ENCODE measurements at regions not wholly inside any gene's neighbourhood (a gene's known extent, or its start where the extent isn't known, plus 50 kb on each side); places are given as distances from the start of the nearest gene placed in this dataset.

- DNase-seq = no peak
Measured at GRCh38 chr13:40082639-40083038, 427.2 kb downstream of the COG6 start.

- no peak for DNase-seq
Measured at GRCh38 chr13:40083841-40084240, 428.4 kb downstream of the COG6 start.

DNA sequence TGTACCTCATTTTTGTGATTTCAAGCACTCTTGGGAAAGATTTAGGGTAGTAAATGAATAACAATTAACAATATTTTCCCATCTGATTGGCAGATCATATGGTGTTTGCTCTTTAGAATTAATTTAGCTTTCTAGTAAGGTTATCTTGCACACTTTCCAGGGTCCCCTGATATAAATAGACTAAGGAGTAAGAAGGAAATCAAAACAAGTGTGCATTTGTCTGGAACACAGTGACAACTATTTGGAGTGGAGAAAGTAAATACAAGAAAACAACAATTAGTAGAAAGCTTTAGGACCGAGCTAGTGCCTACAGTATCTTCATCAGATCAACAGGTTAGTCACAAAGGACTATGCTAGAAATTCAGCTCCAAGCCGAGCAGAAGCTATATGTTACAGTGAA, 429.5 kb downstream of the COG6 start:
- DNase-seq = no peak

DNA sequence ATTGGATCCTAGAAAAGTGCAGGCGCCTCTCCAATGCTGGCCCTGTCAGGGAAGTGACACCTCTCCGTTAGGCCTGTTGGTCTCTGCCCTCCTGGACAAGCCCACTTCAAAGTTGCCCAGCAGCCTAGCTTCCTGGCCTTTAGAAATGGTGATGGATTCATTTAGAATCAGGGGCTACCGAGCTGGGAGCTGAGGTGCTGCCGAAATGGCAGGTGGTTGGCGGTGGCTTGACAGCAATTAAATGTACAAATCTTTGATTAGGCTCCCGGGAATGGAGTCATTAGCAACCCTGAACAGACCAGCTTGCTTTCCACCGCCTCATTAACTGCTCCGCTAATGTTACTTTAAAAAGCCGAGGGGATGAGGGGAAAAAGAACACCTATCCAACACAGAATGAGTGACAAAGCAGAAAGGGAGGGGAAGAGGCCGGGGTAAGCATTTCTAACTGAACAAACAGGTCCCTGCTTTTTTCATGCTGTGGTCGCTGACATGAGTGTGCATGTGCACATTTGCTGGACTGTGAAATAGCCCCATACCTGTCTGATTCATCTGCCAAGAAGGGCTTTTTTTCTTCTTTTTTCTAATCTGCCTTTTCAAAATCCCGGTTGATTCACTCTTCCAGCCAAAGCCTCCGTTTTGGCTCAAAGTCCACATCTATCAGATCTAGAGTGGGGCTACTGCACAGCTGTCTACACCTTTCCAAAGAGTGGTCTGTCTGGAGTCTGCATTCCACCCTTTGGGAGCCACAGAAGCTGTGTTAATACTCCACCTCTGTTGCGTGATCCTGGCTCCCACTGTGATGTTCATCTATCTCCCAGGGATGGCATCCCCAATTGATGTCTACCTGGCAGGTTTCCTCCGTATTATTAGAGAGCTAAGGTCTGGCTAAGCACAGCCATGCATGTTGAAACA, 431.9 kb downstream of the COG6 start:
- DNase-seq = peak; percentile 55

GRCh38 chr13:40094056-40094455, 438.6 kb downstream of the COG6 start:
- DNase-seq = peak; percentile 34

GRCh38 chr13:40095695-40096356, 440.4 kb downstream of the COG6 start:
- DNase-seq = no peak

GRCh38 chr13:40096357-40096901, 441.0 kb downstream of the COG6 start:
- no peak for DNase-seq

GRCh38 chr13:40098246-40098645, 442.8 kb downstream of the COG6 start:
- DNase-seq = peak; percentile 54

GRCh38 chr13:40101708-40102359, 446.4 kb downstream of the COG6 start:
- no peak for DNase-seq

DNA sequence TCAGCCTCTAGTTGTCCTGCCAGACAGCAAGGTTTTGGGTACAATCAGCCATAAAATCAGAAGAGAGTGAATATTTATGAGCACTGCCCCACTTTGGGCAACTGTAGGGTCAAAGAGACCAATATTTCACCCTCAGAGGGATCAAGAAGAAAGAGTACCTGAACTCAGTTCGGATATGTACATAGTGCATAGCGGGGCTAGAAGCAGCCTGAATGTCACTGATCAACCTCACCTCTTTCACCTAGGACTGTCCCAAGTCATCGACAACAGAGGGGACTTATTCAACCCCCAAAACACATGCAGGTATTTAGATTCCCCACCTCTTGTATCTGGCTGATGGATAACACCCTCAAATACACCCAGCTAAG, 446.9 kb downstream of the COG6 start:
- no peak for DNase-seq

DNA sequence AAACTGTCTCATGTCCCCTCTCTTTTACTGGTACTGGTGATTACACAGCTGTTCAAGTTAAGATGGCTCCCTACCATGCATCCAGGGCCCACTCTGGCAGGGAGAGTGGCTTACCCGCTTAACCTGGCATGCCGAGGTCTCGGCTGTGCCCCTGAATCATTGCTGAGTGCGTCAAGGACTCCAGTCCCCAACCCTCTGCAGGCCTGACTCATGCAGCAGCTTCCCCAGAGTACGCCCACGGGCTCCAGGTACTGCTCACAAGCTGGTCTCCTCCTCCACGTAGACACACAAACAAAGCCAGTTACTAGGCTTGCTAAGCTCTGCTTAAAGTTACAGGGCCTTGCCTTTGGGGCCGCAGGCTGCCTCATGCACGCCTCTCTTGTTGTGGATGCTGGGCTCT, 447.4 kb downstream of the COG6 start:
- no peak for DNase-seq

DNA sequence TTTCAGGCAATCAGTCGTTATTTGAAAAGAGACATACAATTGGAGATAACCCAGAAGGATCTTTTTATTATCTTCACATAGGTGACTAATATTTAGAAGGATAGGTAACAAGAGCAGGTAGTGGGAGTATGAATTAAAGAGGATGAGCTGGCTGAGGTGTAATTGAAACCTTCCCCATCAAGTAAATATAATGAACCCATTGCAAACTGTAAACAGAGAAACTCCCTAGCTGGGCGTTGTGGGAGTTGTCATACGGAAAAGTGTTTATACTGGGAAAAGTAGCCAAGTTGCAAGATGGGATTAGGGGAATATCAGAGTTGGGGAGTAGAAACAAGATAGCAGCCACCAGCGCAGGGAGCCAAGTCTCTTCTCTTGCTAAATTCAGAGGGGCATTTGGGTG, 448.4 kb downstream of the COG6 start:
- DNase-seq = no peak

DNA sequence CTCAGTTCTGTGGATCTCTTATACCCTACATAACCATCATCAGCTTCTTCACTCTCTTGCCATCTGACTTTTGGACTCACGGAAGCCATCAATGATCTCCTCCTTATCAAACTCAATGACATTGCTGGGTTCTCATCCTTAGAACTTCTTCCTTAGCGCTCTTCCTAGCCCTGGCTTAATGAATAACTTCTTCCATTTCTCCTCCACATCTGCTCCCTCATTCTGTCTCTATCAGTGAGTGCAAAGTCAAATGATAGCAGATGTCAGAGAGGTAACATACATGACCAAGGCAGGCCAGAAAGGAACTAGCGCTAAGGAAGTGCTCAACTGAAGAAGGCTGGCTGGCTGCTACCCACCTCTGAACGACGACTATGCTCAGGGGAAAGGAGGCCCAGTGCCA, 449.8 kb downstream of the COG6 start:
- DNase-seq = no peak

DNA sequence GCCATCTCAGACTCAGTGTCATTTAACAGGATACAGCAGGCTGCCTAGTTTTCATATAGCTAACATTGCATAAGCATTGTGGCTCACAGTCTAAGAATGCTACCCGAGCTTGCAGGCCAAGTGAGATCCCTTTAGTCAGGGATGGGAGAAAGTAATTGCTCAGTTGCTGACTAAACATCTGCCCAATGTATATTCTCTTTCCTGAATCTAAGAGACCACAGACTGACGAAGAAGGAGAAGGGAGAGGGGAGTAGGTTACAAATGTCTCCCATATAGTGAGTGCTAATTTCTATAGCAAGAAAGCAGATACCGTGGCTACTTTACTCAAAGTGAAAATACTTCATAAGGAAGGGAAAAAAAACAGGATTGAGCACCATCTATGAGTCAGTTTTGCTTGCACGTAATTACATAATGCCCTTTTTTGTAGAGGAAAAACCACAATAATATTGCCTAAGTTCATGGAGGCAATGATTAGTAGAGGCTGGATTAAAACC, 453.9 kb downstream of the COG6 start:
- DNase-seq = no peak

DNA sequence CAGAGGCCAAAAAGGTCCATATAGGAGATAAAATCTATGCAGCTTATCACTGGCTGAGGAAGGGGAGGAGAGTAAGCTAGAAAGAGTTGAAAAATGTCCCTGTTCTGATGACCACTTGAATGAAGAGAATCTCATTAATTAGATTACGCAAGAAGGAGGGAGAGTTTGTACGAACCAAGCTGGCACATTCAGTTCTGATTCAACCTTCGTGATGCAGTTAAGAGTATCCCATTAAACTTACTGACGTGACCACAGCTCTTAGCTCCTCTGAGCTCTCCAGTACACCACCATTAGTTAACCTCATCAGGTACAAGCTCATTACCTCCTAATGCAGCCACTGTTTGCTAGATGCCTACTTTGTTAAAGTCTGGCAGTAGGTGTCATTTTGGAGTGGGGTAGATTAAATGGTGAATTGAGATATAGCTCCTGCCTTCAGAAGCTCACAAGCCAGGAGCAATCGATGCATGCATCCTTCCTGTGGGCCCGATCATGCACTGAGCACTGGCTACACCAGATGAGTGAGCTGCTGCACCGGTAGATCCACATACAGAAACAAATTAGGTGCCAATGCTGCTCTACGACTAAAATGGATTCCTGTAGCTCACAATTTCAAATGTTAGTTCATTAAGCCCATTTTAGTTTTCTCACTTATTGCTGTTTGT, 458.3 kb downstream of the COG6 start:
- DNase-seq = no peak

GRCh38 chr13:40114305-40114896, 458.9 kb downstream of the COG6 start:
- DNase-seq = no peak

- DNase-seq = no peak
Measured at GRCh38 chr13:40115426-40115825, 460.0 kb downstream of the COG6 start.

DNA sequence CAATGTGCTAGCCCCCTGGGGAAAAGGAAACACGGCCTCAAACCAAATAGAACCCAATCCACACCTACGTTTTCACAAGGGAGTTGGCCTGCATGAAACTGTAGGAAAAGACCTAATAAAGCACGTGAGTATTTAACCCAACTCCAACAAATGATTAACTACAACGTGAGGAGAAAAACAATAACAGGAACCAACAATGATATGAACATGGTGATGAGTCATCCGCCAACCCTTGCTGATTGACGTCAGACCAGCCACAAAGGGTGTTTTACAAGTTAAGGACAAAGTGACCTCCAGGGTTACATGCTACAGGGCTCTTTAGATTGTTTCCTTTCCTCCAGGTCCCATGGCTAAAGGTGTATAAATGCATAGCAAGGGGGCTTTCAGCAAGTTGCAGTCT, 460.5 kb downstream of the COG6 start:
- DNase-seq = no peak

DNA sequence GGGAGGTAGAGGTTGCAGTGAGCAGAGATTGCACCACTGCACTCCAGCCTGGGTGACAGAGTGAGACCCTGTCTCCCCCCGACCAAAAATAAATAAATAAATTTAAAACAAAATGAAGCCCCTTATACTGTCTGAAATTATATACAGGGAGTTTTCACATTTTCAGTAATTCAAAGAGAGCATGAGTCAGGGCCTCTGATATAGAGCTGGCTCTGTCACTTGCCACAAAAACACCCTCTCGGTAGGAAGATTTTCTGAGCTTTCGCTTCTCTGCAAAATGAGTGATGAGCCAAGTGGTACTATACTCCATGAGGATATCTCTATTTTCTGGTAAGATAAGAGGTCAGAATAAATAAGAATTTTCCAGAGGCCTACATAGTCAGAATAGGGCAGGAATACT, 462.9 kb downstream of the COG6 start:
- no peak for DNase-seq

GRCh38 chr13:40119852-40120251, 464.4 kb downstream of the COG6 start:
- DNase-seq = no peak

DNA sequence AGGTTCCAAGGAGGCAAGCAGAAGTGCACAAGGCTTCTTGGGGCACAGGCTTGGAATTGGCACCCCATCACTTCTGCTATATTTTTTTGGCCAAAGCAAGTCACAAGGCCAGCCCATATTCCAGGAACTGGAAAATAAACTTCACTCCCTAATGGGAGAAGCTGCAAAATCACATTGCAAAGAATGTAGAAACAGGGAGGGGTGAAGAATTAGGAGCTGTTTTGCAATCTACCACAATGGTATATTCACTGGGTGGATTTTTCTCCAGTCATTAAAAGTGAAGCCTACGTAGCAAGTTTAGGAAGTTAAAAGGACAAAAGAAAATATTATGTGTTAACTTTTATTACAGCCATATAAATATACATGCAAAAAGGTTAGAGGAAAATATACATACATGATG, 464.8 kb downstream of the COG6 start:
- DNase-seq = no peak

- peak; percentile 47 for DNase-seq
Measured at GRCh38 chr13:40120781-40121180, 465.3 kb downstream of the COG6 start.

All from eye (tissue), 1 donor.